T-helper 9 cell (primary cell): ENCODE measurements at regions not wholly inside any gene's neighbourhood (a gene's known extent, or its start where the extent isn't known, plus 50 kb on each side); places are given as distances from the start of the nearest gene placed in this dataset.

Experiments used
- DNase-seq: peaks from one replicate; pipeline ENCODE4 v3.0.0-alpha.2; 2020

GRCh38 chr18:77669331-77669730 is 419.7 kb downstream of the GALR1 start:
- no peak for DNase-seq

DNA sequence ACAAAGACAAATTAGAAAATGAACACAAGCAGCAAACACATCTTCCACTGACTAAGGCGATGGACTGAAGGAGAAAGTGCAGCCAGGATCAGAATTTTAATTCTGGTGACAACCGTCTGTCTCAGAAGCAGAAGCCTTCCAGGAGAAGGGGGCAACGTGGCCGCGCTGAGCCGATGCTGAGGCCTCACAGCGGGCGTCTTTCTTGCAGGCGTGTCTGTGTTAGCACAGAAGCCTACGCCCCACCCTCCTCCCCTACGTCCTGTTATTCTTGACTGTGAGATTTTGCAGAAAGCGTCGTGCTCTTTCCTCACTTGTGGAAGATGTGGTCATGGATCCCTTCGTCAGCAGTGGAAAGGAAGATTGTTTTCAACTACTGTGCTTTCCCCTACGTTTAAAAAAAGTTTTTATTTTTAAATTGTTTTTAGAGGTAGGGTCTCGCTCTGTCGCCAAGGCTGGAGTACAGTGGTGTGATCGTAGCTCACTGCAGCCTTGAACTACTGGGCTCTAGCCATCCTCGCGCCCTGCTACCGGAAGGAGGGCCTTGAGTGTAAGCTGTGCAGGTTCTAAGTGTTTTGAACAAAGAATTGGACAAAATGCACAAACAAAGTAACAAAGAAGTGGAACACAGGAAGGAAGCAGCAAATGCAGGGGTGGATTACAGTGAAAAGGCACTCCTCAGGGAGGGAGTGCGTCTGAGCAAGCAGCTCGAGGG is 422.0 kb downstream of the GALR1 start:
- no peak for DNase-seq

DNA sequence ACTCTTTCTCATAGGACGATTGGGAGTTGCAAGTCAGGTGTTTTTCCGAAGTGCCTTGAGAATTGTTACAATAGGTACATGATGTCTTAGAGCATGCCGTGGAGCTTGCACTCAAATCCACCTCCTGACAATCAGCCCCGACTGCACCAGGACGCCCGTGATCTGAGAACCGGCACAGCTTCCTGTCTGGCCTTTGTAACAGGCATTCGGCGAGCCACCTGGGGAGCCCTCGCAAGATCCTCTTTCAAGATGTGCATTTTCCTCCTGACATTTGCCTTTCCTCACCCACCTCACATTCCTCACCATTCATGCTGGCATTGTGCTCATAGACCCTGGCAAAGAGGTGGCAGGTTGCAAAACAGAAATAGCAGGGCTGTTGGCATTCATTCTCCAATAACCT is 427.3 kb downstream of the GALR1 start:
- no peak for DNase-seq

GRCh38 chr18:77677536-77677935 is 427.9 kb downstream of the GALR1 start:
- no peak for DNase-seq

GRCh38 chr18:77679869-77680268 is 430.2 kb downstream of the GALR1 start:
- no peak for DNase-seq

- DNase-seq = no peak
Measured at GRCh38 chr18:77700051-77700450, 450.4 kb downstream of the GALR1 start.

GRCh38 chr18:77701977-77702376 is 452.3 kb downstream of the GALR1 start:
- DNase-seq = no peak

GRCh38 chr18:77702686-77703085 is 453.0 kb downstream of the GALR1 start:
- no peak for DNase-seq

DNA sequence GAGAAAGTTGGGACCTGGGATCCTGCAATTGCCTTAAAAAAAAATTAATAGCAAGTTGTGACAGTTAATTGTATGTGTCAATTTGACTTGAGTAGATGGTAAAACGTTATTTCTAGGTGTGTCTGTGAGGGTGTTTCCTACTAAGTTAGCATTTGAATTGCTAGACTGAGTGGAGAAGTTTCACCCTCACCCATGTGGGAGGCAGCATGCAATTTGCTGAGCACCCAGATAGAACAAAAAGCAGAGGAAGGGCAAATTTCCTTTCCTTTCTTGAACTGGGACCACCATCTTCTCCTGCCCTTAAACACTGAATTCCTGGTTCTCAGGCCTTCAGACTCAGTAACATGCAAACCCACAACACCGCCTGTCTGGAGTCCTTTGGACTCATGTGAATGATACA is 455.7 kb downstream of the GALR1 start:
- DNase-seq = no peak

DNA sequence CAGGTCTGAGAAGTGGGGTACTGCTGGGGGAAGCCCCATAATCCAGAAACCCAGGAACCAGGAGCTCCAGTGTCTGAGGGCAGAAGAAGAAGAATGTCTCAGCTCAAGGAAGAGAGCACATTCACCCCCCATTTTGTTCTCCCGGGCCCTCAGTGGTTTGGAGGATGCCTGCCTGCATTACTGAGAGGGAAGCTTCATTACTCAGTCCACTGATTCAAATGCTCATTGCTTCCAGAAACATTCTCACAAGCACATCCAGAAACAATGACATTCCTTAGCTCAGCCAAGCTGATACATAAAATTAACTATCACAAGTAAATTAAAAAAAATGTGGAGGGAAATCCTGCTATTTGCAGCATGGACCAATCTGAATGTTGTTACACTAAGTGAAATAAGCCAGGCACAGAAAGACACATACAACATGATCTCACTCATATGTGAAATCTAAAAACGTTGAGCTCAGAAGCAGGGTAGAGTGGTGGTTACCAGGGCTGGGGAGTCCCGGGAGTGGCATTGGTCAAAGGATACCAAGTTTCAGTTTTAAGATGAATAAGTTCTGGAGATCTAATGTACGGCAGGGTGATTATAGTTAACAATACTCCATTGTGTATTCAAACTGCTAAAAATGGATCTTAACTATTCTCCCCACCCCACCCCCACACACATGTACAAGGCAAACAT is 459.3 kb downstream of the GALR1 start:
- DNase-seq = no peak

DNA sequence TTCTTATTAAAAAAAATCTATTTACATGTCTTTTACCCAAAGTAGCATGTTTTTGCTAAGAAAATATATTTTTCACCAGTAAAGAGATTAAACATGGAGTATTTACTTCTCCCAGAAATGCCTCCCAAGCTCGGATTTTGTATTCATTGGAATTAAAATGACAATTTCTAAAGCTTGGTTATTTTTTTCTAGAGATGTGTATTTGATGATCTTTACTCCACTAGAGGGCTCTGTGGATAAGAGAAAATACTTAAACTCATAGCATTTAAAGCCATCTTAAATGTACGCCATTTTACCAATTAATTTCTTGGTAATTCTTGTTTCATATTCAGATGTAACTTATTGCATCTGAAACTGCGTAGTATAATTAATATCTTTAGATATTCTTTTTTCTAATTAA is 461.4 kb downstream of the GALR1 start:
- DNase-seq = no peak

DNA sequence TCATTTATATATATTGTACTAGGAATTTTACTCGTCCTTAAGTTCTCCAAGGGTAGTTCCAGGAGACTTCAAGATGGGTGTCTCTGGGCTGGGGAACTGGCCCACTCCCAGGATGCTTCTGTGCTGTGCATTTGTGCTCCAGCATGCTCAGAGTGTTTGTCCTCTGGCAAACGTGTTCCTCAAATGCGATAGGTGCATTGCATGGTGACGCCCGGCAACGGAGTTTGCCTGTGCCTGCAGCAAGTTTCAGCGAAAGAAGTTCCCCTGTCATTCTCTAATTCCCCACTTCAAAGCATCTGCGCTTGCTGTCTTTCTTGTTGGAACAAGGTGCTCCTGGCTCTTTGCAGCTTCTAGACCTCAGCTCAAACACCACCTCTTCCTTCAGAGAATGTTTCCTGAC is 465.1 kb downstream of the GALR1 start:
- no peak for DNase-seq

GRCh38 chr18:77716282-77716681 is 466.6 kb downstream of the GALR1 start:
- DNase-seq = no peak

DNA sequence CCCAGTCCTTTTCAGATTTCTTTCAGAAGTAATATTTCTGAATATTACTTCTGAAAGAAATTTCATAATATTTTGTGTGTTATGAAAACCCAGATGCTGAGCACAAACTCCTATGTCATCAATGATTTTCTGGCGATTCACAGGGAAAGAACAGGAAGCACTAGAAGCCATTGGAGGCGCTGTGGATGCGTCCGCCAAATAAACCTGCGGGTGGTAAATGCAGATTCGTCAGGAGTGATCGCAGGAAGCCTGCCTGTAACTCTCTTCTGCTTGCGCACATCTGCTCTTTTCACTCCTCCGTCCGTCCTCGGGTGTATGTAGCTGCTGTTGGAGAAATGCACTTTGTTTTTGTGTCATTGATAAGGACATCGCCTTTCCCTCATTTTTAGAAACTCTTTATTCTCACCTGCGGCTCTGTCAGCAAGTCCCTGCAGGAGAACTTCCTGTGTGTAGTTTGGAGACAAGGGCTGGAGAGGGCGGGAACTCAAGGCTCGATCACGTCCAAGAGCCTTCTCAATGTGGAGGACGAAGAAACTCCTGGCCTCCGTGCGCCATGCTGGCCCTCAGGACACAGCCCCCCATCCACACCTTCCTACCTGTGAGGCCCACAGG is 483.8 kb downstream of the GALR1 start:
- no peak for DNase-seq

GRCh38 chr18:77736842-77737241 is 487.2 kb downstream of the GALR1 start:
- no peak for DNase-seq

- DNase-seq = no peak
Measured at GRCh38 chr18:77737405-77737804, 487.8 kb downstream of the GALR1 start.

GRCh38 chr18:77749089-77749488 is 499.4 kb downstream of the GALR1 start:
- no peak for DNase-seq

GRCh38 chr18:77750006-77750405 is 500.4 kb downstream of the GALR1 start:
- no peak for DNase-seq

- DNase-seq = no peak
Measured at GRCh38 chr18:77754475-77755044, 504.9 kb downstream of the GALR1 start.

GRCh38 chr18:77755187-77755586 is 505.5 kb downstream of the GALR1 start:
- DNase-seq = no peak

DNA sequence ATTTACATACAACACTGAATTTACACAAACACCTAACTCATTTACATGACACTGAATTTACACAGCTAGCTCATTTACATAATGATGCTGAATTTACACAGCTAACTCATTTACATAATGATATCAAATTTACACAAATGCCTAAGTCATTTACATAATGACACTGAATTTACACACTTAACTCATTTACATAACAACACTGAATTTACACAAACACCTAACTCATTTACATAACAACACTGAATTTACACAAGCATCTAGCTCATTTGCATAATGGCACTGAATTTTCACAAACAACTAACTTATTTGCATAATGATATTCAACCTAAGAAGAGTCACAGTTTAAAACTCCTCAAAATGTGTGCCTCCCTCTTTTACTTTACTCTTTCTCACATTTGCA is 511.7 kb downstream of the GALR1 start:
- DNase-seq = no peak

DNA sequence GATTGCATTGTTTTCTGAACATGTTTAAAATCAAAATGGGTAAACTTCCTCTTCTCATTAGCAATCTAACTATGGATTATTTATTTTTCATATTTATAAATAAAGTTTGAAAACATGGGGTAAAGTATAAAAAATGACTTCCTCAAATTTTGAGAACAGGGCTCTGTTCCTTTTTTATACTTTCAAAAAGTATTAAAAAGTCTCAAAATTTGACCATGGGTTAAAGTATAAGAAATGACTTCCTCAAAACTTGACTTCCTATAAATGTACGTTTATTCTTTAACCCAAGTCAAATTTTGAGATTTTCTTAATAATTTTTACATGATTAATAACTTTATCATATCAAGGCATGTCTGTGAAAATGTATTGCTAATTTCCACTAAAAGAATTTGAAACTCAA is 512.4 kb downstream of the GALR1 start:
- DNase-seq = no peak

DNA sequence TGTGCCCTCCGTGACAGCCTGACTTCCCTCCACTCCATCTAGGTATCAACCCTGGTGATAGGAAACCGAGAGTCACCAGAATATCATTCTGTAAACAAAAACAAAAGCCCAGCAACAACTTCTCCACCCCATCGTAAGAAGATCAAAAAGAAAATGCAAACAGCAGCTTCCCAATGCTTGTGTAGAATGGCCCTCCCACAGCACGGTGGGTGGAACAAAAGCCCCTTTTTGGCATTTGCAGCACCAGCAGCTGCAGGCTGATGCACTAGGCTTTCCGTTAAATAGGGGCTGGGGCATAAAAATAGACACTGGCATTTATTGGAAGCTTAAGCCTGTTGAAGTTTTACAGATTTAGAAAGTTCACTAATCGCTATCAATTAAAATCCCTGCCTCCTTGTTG is 513.0 kb downstream of the GALR1 start:
- DNase-seq = no peak
